D721Med (cell line): ENCODE measurements at regions not wholly inside any gene's neighbourhood (a gene's known extent, or its start where the extent isn't known, plus 50 kb on each side); places are given as distances from the start of the nearest gene placed in this dataset.

Experiments used
- DNase-seq: peaks from one replicate; pipeline ENCODE4 v3.0.0; 2011; ENCODE audit warnings: low spot score; ENCODE audit not compliant: insufficient read length
- FAIRE-seq: peaks from 2 replicates; lab custom pipeline; 2011; peaks lifted over from hg19 to GRCh38; lab: Jason Lieb, UNC
- TF ChIP-seq, protein P1 (sequence below): IDR thresholded peaks from 2 replicates; pipeline ENCODE4 v1.5.1; 2012; ENCODE audit warnings: mild to moderate bottlenecking, control low read depth; ENCODE audit not compliant: insufficient read depth; ENCODE audit errors: missing control alignments

DNA sequence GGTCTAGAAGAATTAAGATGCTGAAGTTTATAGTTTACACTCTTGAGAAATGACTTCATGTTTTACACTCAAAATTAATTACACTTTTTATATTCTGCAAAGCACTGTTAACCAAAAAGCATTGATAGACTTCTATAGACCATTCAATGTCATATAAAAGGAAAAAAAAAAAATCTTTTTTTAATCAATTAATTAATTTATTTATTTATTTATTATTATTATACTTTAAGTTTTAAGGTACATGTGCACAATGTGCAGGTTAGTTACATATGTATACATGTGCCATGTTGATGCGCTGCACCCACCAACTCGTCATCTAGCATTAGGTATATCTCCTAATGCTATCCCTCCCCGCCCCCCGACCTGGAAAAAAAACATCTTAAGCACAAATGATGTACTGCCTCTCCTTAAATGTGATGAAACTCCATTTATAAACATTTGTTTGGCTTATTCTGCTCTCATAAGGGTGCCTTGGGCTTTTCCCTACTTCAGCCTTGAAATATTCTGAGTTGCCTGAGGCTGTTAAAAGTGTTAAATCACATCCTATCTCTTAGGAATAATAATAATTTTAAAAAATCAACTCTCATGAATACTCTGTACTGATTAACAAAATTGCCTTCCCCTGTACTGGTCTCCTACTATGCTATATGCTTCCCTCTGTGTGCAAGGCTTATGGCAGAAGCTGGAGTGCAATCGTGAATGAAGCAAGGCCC, 466.9 kb downstream of the SOX2 start:
- TF ChIP-seq, protein P1, sequence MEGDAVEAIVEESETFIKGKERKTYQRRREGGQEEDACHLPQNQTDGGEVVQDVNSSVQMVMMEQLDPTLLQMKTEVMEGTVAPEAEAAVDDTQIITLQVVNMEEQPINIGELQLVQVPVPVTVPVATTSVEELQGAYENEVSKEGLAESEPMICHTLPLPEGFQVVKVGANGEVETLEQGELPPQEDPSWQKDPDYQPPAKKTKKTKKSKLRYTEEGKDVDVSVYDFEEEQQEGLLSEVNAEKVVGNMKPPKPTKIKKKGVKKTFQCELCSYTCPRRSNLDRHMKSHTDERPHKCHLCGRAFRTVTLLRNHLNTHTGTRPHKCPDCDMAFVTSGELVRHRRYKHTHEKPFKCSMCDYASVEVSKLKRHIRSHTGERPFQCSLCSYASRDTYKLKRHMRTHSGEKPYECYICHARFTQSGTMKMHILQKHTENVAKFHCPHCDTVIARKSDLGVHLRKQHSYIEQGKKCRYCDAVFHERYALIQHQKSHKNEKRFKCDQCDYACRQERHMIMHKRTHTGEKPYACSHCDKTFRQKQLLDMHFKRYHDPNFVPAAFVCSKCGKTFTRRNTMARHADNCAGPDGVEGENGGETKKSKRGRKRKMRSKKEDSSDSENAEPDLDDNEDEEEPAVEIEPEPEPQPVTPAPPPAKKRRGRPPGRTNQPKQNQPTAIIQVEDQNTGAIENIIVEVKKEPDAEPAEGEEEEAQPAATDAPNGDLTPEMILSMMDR: no peak
- DNase-seq (no peak), FAIRE-seq (no peak)

DNA sequence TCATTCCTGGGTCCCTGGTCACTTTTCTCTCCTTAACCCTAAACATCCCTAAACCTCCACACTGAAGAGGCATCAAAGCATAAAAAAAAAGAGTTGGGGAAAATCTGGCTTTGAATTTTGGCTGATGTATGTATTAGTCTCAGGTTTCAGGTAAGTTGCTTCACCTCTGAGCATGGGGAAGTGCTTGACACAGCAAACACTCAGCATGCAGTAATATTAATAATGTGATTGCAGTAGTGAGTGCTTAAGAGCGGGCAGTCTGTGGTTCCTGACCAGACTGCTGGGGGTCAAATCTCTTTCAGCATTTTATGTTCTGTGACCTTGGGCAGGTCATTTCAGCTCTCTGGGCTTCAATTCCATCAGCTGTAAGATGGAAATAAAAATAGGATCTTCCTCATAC, 467.9 kb downstream of the SOX2 start:
- TF ChIP-seq, protein P1: no peak
- no peak for FAIRE-seq
- no peak for DNase-seq

DNA sequence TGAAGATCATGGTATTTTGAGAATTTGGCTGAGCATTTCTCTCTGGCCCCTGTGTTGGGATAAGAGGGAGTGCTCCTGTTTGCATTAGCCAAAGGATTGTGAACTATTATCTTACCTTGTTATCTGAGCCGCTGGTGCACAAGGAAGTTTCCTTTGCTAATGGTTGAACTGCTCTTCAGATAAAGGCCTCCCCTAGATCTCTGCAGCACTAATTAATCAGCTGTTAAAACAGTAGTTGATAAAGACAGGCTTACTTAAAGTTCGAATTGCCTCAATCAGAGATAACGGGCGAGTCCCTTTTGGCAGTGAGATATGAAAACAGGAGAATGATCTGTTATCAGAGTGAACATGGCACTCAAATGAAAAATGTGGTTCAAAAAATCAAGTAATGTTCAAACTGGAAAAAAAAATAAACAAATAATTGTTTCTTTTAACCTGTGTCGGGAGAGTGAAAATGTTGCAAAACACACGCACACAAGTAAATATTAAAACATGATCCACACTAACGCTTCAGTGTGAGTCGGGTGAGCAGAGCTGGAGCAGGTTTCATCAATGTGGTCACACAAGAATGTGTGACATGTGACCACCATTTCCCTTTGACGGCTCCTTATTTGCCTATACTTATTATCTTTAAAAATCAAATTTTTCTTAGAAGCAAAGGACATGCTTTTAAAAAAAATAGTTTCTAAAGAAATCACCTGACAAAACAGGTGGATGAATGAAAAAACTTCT, 469.1 kb downstream of the SOX2 start:
- TF ChIP-seq, protein P1: no peak
- FAIRE-seq (no peak), DNase-seq (no peak)

GRCh38 chr3:182182531-182182968, 470.8 kb downstream of the SOX2 start:
- TF ChIP-seq, protein P1: no peak
- DNase-seq: no peak
- no peak for FAIRE-seq

- FAIRE-seq (no peak), DNase-seq (no peak)
- TF ChIP-seq, protein P1: no peak
Measured at GRCh38 chr3:182183716-182184430, 472.1 kb downstream of the SOX2 start.

GRCh38 chr3:182185313-182185712, 473.6 kb downstream of the SOX2 start:
- FAIRE-seq (no peak), DNase-seq (no peak)
- TF ChIP-seq, protein P1: no peak
